NCI-H146 (cell line): ENCODE measurements at regions not wholly inside any gene's neighbourhood (a gene's known extent, or its start where the extent isn't known, plus 50 kb on each side); places are given as distances from the start of the nearest gene placed in this dataset.

ENCODE experiments used
- DNase-seq: peaks from one replicate; lab custom pipeline; 2025; lab: John Stamatoyannopoulos, UW

DNA sequence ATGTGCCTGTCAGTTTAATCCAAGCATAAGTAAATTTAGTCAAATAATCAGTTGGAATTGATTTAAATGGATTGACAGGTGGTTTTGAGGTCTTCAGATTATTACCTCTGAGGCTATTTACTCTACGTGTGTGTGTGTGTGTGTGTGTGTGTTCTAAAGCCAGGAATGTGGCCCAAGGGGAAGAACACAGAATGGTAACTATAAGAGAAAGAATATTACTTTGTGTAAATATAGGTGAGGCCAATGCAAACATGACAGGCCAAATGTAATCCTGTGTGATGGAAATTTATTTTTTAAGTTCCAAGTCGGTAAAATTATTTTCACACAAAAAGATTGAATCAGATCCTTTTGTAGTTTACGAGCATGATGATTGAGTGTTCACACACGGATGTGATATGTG lies 390.0 kb downstream of the PLK2 start:
- peak; percentile 64 for DNase-seq

DNA sequence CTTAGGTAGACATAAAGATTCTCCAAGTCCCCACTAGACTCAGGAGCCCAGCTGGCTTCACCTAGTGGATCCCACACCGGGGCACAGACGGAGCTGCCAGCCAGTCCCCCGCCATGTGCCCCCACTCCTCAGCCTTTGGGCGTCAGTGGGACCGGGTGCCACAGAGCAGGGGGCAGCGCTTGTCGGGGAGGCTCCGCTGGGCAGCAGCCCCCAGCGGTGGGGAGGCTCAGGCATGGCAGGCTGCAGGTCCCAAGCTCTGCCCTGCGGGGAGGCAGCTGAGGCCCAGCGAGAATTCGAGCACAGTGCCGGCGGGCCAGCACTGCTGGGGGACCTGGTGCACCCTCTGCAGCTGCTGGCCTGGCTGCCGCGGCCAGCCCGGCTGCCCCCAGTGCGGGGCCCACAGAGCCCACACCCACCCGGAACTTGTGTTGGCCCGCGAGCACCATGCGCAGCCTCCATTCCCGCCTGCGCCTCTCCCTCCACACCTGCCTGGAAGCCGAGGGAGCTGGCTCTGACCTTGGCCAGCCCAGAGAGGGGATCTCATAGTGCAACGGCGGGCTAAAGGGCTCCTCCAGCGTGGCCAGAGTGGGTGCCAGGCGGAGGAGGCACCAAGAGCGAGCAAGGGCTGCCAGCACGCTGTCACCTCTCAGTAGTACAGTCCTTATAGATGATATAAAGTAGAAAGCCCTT lies 390.7 kb downstream of the PLK2 start:
- no peak for DNase-seq

DNA sequence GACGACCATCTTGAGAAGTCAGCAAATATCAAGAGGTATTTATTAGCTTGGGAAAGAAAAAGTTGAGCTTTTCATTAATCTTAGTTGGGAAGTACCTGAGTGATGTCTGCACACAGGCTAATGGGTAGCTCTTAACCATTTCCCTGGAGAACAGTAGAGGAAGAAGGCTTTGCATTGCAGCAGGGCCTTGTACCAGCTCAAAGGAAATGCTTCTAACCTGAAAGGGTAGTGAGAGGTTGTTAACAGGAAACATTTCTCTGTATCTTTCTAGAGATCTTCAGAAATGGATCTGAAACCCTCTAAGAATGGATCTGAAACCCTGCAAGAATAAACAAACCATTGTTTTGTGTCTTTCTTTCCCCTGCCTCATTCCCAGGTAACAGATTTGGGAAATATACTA lies 393.3 kb downstream of the PLK2 start:
- no peak for DNase-seq

DNA sequence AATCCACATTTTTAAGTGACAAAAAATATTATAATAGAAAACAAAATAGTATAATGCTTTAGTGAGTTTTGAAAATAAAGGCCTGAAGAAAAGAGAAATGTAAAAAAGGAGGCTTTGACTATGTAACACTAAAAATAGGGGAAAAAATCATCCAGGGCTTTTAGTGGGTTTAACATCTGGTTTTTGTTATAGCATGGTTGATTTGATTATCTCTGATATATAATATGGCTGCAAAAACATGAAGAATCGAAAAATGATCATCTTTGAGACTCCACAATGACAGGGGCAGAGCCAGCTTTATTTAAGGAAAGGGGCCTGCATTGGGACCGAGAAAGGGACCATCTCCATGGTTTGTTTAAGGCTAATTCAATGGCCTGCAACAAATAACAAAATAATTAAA lies 393.8 kb downstream of the PLK2 start:
- DNase-seq = no peak

DNA sequence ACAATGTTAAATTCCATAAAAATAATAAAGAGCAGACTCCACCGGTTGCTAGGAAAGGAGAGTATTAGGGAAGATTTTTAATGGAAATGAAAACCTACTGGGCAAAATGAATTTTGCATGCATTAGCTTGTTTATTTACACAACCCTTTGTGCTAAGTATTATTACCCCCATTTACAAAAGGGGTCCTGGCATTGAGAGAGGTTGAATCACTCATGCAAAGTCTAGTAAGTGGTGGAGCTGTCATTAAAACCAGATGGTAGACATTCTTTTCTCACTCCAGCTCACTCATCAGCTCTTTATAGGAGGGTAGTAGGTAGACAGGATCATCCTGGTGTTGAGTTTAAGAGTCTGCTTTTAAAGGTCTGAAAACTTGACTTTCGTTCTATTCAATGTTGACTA lies 395.1 kb downstream of the PLK2 start:
- DNase-seq = no peak

DNA sequence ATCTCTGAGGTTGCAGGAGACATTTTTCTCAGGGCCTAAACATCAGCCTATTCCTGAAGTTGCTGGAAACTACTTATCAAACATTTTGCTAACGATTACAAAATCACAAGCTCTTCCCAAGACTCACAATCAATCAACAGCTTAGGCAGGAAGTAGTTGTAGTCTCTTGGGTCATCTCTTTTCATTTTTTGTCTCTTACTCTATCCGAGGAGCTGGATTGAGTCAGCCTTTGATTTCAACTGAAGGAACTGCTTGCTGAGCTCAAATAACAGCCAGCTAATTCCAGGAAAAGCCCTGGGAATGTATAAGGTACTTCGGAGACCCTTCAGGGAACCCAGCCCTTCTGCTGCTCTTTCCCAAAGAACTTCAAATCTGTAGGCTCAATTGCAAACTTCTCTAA lies 398.9 kb downstream of the PLK2 start:
- no peak for DNase-seq

DNA sequence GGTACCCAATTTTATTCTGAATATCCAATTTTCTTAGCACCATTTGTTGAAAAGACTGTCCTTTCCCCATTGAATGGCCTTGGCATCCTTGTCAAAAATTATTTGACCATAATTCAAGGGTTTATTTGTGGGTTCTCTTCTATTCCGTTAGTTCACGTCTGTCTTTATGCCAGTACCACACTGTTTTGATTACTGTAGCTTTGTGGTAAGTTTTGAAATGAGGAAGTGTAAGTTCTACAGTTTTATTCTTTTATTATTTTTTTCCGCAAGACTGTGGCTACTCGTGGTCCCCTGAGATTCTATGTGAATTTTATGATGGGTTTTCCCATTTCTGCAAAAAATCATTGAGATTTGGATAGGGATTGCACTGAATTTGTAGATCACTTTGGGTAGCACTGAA lies 402.6 kb downstream of the PLK2 start:
- no peak for DNase-seq

DNA sequence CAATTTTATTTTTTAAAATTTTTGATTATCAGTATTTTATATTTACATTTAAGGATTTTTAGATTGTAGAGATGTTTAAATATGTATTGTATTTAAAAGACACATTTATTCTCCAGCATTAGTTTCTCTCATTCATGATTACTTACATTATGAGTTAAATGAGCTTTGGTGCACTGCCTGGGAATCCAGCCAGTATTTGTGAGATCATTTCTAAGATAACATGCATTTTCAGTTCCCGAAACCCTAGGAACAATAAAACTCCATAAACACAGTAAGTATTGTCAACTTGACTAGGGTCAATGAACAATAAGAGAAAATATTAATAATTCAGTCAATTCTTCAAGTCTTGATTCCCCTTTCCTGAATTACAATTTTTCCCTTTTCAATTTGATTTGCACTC lies 403.3 kb downstream of the PLK2 start:
- DNase-seq = no peak

DNA sequence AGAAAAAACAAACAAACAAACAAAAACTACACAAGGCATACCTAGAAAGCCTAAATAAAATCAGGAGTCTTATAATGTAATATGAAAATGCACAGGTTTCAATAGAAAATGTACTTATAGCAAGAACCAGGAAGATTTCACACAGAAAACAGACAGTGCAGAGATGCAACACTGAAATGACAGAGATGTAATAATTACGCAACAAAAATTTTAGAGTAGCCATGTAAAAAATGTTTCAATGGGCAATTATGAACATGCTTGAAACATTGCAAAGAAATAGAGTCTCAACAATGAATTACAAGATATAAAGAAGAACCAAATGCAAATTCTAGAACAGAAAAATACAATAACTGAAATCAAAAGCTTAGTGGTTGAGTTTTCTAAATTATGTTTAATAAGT lies 405.9 kb downstream of the PLK2 start:
- no peak for DNase-seq

DNA sequence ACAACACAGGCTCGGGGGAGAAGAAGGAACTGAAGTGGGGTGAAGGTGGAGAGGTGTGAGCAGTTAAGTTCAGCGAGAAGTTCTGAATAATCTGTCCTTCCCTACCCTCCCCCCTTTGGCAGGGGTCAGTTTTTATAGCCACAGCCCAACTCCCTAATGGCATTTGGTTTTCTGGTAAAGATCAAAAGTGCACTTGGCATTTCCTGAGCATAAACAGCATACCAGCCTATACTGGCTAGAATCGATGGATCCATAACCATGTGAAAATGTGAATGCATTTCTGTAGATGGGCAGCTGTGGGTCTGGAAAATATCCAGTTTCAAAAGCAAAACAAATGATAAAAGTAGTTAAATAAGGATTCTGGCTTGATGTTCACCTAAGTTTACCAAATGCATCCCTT lies 410.9 kb downstream of the PLK2 start:
- DNase-seq = no peak

DNA sequence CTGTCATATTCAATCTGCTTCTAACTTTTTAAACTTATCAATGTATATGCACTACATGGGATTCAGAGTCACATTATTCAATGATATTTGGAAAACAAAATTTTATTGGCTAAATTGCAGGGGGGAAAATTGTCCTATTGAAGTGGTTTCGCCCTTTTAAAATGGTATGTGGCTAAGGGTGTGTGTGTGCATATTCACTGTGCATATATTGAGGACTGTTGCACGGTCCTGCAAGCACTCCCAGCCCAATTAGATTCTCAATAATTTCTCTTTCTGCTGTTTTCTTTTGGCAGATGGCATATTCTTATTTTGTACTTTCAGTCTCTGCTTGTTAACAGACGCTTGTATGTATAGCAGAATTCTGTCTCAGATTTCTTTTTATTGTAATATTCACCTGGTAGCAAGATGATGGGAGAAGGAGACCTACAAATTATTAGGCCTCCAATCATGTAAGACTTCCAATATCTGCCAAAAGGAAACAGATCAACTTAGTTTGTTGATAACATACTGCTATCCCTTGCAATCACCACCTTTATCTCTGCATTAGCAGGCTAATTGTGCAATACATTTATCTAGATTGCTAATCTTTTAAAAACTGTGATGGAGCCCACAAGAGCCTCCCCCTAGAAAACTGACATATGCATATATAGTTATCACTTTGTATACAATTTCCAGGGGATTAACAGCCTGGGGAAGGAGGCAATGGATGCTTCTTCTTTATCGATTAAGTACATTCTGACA lies 411.5 kb downstream of the PLK2 start:
- no peak for DNase-seq

DNA sequence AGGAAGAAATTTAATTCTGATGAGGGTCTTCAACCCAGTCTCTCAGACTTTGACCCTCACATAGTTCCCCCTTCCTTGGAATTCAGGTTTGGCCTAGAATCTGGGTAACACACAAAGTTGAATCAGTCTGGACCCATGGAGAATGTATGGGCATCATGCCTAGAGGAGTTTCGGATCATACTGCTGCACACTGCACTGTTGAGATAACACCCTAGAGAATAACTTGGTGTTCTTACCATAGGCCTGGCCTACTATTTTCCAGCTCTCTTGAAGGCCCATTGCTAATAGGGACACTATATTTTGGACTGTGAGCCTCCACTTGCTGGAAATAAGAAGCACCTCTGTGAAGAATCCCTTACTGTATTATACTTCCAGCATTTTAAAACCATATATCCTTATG lies 413.5 kb downstream of the PLK2 start:
- no peak for DNase-seq

DNA sequence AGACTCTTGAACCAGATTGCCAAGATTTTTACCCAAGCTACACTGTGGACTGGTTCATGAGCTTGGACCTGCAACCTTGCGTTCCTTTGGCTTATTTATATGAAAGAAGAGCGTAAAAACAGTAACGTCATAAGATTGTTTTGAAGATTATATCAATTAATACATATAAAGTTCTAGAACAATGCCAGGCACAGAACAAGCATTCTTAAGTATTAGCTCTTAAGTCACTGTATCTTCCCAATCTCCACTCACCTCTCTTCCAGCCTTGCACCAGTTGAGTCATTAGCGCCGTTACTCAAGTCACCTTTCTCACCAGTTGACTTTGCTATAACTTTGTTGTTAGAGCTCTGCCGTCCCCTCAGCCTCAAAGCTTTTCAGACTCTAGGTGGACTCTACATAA lies 415.7 kb downstream of the PLK2 start:
- no peak for DNase-seq

DNA sequence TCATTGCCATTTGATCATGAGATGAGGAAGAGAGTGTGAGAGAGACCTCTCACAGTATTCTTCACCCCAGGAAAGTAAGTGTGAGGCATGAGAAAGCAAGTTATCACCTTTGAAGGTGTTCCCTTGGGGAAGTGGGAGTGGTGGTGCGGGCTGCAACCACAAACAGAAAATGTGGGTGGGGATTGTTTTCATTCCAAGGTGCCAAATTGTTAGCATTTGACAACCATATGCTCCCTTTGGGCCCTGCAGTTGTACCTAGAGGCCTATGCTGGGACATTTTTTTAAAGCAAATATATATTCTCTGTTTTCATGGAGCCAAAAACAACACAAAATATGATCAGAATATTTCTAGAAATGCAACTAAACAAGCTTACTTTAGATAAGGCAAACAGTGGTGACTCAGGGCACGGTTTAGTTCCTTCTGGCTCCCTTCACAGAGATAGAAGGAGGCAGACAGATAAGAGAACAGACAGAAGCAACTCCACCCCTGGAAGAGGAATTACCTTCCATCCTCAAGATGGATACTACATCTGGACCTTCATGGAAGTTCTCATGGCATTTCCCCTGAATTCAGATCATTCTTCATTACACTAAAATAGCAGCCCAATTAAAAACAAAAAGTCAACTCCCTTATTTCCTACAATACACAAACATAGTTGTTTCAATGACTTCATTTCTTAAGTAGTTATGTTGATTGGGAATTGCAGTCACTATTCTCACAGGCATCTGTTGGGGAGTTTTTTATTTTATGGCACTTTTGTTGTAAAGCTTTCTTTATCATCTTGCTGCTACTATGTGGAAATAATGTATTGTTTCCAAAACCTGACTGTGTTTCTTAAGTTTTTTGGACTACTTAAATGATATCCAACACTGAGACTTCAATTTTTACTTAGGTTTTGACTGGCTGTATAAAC lies 416.6 kb downstream of the PLK2 start:
- DNase-seq = no peak

DNA sequence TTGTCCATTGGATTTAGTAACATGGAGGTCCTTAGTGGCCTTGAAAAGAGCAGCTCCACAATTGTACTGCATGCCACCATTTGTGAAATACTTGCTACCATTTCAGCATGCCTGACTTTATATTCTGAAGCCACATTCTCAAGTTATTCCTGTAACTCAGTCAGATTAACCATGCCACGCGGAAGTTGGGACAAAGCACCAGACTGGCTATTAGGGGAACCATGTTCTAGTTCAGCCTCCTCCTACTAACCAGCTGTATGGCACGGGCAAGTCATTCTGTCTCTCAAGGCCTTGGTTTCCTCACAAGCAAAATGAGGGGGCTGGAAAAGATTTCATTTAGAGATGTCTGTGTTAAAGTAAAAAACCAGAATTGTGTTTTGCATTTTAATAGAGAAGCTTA lies 418.0 kb downstream of the PLK2 start:
- DNase-seq = no peak

DNA sequence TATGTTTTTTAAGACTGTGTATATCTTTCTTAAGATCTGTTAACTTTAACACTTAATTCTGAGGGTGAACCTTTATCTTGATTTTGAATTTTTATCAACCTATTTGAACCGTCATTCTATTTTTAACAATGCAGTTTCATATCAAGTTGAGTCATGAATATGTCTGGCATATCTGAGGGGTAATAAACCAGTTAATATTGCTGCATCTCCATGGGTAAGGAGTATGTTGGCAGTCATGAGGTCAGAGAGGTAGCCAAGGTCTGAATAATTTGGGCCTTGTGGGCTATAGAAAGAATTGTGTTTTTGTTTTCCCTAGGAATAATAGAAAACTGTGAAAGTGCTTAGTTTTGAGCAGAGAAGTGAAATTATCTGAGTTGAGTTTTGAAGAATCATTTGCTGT lies 419.0 kb downstream of the PLK2 start:
- DNase-seq = no peak

DNA sequence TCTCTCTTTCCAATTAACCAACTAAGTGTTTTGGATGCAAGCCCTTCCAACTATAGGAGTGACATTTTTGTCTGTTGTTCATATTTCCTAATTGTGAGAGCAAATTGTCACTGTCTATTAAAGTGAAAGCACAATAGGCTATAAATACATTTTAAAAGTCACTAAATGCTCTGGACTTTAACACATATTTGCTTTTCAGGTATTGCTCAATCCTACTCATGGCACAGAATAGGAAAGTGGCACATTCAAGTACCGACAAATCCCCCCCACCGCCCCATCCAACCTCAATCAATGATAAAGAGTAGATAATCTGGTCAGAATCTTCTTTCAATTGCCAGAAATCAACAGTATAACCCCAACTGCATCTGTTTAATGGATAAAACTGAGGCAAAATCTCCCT lies 419.8 kb downstream of the PLK2 start:
- DNase-seq = no peak

DNA sequence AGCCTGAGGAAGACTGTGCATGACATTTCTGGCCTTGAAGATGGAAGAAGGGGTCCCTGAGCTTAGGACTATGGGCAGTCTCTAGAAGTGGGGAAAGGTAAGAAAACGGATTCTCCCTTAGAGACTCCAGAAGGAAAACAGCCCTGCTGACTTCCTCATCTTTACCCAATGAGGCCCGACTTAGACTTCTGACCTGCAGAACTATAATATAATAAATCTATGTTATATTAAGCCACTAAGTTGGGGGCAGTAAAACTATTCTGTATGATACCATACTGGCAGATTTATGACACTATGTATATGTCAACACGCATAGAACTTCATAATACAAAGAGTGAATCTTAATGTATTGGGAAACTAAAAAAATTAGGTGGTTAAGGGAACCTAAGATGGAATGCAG lies 422.0 kb downstream of the PLK2 start:
- DNase-seq = no peak

DNA sequence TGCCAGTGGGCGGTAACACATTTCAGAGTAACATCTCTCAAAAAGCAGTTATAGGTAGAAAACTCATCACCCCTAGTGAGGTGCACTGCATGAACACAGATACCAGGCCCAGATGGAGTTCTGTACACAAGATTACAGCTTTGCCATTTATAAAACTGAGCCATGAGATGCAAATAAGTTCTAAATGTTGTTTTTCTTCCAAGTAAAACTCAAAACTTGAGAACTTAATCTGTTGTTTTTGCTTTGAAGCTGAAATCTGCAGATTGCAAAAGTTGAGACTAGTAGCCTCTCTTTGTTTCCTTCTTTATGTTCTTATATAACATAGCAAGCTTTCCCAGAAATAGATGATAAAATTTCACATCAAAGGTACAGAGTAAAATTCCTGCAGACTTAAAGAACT lies 434.1 kb downstream of the PLK2 start:
- no peak for DNase-seq

DNA sequence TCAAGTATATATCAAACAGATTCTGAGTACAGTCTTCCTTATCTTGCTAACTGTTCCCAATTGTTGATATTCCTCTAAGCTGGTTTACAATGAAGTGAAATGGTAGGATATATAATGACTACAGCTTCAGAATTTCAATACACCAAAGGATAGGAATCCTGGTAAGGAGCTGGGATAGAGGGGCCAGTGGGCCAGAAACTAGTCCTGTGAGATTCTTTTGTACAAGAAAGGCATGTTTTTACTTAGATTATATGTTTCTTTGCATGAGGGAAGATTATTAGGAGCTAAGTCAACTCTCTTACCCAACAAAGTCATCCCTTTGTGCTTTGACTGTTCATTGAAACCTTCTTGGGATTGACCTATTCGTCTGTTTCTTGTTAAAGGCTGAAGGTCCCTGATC lies 435.7 kb downstream of the PLK2 start:
- no peak for DNase-seq

DNA sequence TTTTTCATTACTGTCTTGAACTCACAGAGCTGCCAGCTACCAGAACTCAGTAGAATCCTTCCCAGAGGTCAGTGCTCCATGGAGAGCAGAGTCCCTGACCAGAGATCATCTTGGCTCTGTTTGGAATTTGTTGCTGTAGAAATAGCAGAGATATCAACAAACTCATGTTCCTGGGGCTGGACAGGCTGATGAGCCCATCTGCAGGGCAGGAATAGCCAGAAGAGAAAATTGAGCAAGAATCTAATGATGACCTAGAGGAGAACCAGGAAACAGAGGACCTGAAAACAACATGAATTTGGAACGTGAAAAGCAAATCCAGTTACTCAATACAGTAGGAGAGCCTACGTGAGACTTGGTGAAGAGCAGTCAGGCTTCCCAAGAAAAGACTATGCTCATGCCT lies 437.8 kb downstream of the PLK2 start:
- DNase-seq = no peak

DNA sequence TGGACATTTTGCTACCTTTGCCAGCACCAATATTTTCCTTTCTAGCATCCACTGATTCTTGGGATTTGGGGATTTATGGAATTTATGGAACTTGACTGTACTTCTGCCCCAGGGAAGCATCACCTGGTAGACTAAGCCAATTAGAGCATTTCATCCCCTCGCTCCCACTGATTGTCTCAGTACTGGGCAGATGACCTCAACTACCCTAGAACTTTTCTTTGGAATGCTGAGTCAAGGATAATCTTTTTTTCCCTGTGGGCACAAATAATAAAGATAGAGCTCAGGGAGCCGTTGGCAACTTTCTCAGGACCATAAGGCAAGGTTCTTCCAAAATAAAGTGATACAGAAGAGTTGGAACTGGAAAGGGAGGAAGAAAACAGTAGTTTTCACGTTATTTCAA lies 438.4 kb downstream of the PLK2 start:
- DNase-seq = no peak

DNA sequence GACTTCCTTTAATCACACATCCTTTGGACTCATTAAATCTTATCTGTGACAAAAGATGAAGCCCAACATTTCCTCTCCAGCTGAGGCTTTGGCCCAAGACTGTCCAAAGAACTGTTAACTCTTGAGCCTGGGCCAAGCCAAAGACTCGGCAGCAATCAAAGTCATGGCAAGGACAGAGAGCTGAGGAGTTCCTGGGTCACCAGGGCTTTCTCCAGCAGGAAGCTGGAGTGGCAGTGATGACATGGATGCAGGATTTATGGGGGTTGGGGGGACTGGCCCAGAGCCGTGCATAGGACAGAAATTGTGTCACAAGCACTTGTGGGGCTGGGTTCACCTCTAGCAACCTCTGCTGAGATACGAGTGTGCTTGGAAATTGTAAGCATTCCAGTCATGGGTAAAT lies 440.3 kb downstream of the PLK2 start:
- DNase-seq = no peak
